Right atrium auricular region (tissue), 2 donors: ENCODE measurements at regions not wholly inside any gene's neighbourhood (a gene's known extent, or its start where the extent isn't known, plus 50 kb on each side); places are given as distances from the start of the nearest gene placed in this dataset.

Experiments
- DNase-seq: peaks from one replicate; pipeline ENCODE4 v3.0.0-alpha.2; 2019; ENCODE audit warnings: low spot score
- H3K27ac ChIP-seq, 2 donors: fragments of 200-600 bp; sonication (generic); 1 replicate in 1 of 2; 2 replicates in 1 of 2; pipeline ENCODE4 v1.5.1; 2016 to 2019
- H3K27me3 ChIP-seq, 2 donors: fragments of 200-600 bp; sonication (generic); one replicate each; pipeline versions ENCODE4 v1.5.1 to v1.6.0; 2017 to 2019
- H3K36me3 ChIP-seq: fragments of 200-600 bp; sonication (generic); one replicate; pipeline ENCODE4 v1.5.1; 2016
- H3K4me1 ChIP-seq, 2 donors: fragments of 200-600 bp; sonication (generic); one replicate each; pipeline versions ENCODE4 v1.5.1 to v1.6.0; 2017 to 2019
- H3K4me3 ChIP-seq, 2 donors: fragments of 200-600 bp; sonication (generic); 1 replicate in 1 of 2; 2 replicates in 1 of 2; pipeline ENCODE4 v1.5.1; 2017 to 2019; ENCODE audit warnings: mild to moderate bottlenecking in 1 of 2, moderate library complexity in 1 of 2
- H3K9me3 ChIP-seq, 2 donors: fragments of 200-600 bp; sonication (generic); one replicate each; pipeline ENCODE4 v1.5.1; 2019
- TF ChIP-seq, protein P1 (sequence below), 2 donors: fragments of 200-600 bp; sonication (generic); IDR thresholded peaks; one replicate each; pipeline ENCODE4 v1.5.1; 2019; ENCODE audit warnings: antibody characterized with exemption in 2 of 2

DNA sequence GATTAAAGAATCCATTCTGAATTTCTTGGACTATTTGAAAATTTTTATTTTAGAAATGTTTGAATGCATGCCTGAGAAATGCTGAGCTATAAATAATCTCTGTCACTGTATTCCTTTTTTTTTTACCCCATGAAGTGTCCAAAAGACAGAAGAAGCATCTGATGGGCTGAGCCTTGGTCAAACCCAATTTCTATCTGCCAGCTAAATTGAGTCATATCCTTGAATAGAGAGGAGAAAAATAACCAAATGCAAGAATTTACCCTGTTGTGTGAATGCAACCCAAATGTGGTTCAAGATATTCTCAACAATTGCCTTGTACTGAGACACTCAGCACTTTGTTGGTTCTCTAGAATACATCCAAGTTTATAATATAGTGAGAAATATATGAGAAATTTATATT is 223.5 kb downstream of the UBE2E3 start:
- Histone ChIP-seq H3K27me3 (no peaks in the 10 kb centered on the region), H3K27ac (no peak overlapping the region), H3K4me1 (no peaks in the 10 kb centered on the region), H3K4me3 (no peak overlapping the region), H3K36me3 (no peaks in the 10 kb centered on the region), H3K9me3 (no peaks in the 10 kb centered on the region)
- TF ChIP-seq, protein P1, sequence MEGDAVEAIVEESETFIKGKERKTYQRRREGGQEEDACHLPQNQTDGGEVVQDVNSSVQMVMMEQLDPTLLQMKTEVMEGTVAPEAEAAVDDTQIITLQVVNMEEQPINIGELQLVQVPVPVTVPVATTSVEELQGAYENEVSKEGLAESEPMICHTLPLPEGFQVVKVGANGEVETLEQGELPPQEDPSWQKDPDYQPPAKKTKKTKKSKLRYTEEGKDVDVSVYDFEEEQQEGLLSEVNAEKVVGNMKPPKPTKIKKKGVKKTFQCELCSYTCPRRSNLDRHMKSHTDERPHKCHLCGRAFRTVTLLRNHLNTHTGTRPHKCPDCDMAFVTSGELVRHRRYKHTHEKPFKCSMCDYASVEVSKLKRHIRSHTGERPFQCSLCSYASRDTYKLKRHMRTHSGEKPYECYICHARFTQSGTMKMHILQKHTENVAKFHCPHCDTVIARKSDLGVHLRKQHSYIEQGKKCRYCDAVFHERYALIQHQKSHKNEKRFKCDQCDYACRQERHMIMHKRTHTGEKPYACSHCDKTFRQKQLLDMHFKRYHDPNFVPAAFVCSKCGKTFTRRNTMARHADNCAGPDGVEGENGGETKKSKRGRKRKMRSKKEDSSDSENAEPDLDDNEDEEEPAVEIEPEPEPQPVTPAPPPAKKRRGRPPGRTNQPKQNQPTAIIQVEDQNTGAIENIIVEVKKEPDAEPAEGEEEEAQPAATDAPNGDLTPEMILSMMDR (IDR thresholded peaks at IDR 0.05): no peak
- DNase-seq: no peak

DNA sequence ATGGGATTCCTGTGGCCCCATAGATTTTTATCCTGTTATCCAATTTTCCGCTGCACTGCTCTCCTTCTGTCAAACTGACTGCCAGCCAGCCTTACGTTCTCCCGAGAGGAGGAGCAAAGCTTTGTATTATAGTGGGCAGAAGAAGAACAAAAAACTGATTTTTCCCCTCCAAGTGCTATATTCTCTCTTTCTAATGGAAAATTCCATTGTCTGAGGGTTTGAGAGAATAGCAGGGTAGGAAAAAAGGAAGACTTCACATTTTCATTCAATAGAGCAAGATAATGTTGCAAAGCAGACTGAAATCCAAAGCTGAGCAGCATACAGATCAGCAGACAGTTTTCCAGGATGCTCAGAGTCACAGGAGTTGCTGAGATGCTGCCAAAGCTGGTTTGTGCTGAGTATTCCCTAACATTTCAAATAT is 238.0 kb downstream of the UBE2E3 start:
- Histone ChIP-seq H3K9me3 (no peaks in the 10 kb centered on the region), H3K4me3 (no peak overlapping the region), H3K36me3 (no peaks in the 10 kb centered on the region), H3K27ac (no peak overlapping the region), H3K4me1 (no peaks in the 10 kb centered on the region), H3K27me3 (no peaks in the 10 kb centered on the region)
- TF ChIP-seq, protein P1 (IDR thresholded peaks at IDR 0.05): no peak
- DNase-seq: no peak

DNA sequence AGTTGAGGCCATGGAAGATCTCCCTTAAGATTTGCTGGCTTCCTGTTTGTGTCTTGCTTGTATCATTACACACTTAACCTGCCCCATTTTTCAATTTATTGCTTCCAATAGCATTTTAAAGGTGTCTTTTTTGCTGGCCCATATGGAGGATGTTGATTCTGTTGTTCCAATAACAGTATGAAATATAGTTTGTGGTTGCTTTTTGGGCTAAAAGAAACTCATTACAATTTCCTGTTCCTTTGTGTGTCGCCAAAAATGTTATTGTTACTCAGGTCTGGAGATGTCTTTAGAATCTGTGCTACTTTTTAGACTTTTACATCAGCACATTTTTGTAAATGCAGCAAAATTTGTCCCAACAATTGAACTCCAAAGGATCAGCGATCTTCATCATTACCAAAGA is 234.0 kb upstream of the ITGA4 start:
- TF ChIP-seq, protein P1 (IDR thresholded peaks at IDR 0.05): no peak
- H3K4me3 ChIP-seq: no peak overlapping the region
- no peak for DNase-seq
- no peaks in the 10 kb centered on the region for H3K4me1 ChIP-seq
- H3K27me3 ChIP-seq: no peaks in the 10 kb centered on the region
- H3K9me3 ChIP-seq: no peaks in the 10 kb centered on the region
- no peaks in the 10 kb centered on the region for H3K36me3 ChIP-seq
- H3K27ac ChIP-seq: no peak overlapping the region

DNA sequence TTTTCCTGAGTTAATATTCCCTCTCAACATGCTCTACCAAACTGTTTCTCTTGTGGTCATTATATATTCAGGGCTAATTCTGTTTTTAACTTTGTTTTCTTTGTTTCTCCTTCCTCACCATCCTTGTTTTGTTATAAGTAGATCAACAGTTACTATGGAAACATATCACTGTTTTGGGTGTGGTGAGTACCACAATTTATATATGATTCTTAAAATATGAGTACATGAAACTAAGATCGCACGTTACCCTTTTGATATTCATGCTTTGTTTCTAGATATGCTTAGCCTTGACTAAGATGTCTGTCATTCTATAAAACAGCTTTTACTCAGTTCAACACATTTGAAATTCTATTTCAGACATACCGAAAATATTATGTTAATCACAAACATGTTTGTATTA is 232.3 kb upstream of the ITGA4 start:
- Histone ChIP-seq H3K9me3 (no peaks in the 10 kb centered on the region), H3K27ac (no peak overlapping the region), H3K4me3 (no peak overlapping the region), H3K27me3 (no peaks in the 10 kb centered on the region), H3K4me1 (no peaks in the 10 kb centered on the region), H3K36me3 (no peaks in the 10 kb centered on the region)
- no peak for DNase-seq
- TF ChIP-seq, protein P1 (IDR thresholded peaks at IDR 0.05): no peak

DNA sequence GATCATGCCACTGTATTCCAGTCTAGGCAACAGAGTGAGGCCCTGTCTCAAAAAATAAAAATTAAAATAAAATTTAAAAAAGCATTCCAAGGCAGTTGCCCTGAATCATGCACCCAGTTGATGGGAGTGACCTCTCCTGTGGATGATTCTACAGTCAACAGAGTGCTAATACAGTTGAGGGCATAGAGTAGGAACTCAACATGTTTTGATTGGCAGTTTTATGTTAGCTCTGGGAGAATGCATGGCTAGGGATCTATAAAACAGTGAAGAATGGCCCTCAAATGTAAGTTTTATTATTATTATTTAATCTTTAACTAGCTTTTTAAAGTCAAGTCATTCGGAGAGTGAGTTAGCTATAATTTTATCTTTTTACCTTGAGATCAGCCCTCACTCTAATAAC is 228.5 kb upstream of the ITGA4 start:
- TF ChIP-seq, protein P1 (IDR thresholded peaks at IDR 0.05): no peak
- no peak for DNase-seq
- Histone ChIP-seq H3K27ac (no peak overlapping the region), H3K36me3 (no peaks in the 10 kb centered on the region), H3K4me3 (no peak overlapping the region), H3K27me3 (no peaks in the 10 kb centered on the region), H3K9me3 (no peaks in the 10 kb centered on the region), H3K4me1 (no peaks in the 10 kb centered on the region)

DNA sequence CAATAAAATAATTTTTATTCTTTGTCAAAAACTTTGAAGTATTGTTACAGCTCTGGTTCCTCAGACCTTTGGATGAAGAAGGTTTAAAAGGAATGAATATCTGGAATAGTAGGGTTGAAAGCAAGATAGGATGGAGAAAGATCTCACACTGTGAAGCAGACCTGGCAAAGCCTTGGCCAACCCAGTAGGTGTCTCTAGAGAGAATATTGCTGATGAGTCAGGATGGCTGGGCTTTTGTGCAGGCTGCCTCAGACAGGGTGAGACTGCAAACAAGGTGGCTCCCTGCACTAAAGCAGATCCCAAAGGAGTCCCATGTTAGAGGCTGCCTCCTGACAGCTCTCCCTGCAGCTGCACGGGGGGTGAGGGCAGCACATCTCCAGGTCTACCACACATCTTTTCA is 226.0 kb upstream of the ITGA4 start:
- H3K9me3 ChIP-seq: no peaks in the 10 kb centered on the region
- no peak overlapping the region for H3K27ac ChIP-seq
- no peak overlapping the region for H3K4me3 ChIP-seq
- TF ChIP-seq, protein P1 (IDR thresholded peaks at IDR 0.05): no peak
- no peaks in the 10 kb centered on the region for H3K36me3 ChIP-seq
- no peaks in the 10 kb centered on the region for H3K27me3 ChIP-seq
- no peak for DNase-seq
- H3K4me1 ChIP-seq: no peaks in the 10 kb centered on the region
